HAP-1 (cell line): ENCODE measurements at regions not wholly inside any gene's neighbourhood (a gene's known extent, or its start where the extent isn't known, plus 50 kb on each side); places are given as distances from the start of the nearest gene placed in this dataset.
"Not testable (repeated sequence)": the region's sequence is repeated elsewhere in the genome, so short reads cannot be mapped to it uniquely, and the experiment has no call there.

Experiments
- DNase-seq, 2 experiments: peaks; one replicate each; pipeline ENCODE4 v3.0.0-alpha.2; 2016 to 2020; ENCODE audit warnings: low spot score in 2 of 2
- H3K27me3 ChIP-seq: fragments of 250-450 bp; sonication (Bioruptor Pico); 2 replicates; pipeline ENCODE4 v1.5.1; 2020; ENCODE audit warnings: low read depth, mild to moderate bottlenecking, moderate library complexity
- H3K36me3 ChIP-seq: fragments of 250-450 bp; sonication (Bioruptor Pico); replicated peaks from 2 replicates; pipeline ENCODE4 v1.5.1; 2020; ENCODE audit warnings: mild to moderate bottlenecking
- H3K4me1 ChIP-seq: fragments of 250-450 bp; sonication (Bioruptor Pico); 2 replicates; pipeline ENCODE4 v1.5.1; 2020; ENCODE audit warnings: mild to moderate bottlenecking
- H3K4me3 ChIP-seq: fragments of 250-450 bp; sonication (Bioruptor Pico); 2 replicates; pipeline ENCODE4 v1.5.1; 2020; ENCODE audit warnings: mild to moderate bottlenecking, moderate library complexity
- H3K9me3 ChIP-seq: fragments of 250-450 bp; sonication (Bioruptor Pico); 2 replicates; pipeline ENCODE4 v1.5.1; 2020; ENCODE audit warnings: mild to moderate bottlenecking, moderate library complexity
- in situ Hi-C: fragments of 300-500 bp; cut with MboI; formaldehyde crosslinking; loops from 3 replicates; pipeline ENCODE4 v1.14.3; 2020; ENCODE audit warnings: low sequenced_read_pairs, inconsistent platforms, mixed read lengths

DNA sequence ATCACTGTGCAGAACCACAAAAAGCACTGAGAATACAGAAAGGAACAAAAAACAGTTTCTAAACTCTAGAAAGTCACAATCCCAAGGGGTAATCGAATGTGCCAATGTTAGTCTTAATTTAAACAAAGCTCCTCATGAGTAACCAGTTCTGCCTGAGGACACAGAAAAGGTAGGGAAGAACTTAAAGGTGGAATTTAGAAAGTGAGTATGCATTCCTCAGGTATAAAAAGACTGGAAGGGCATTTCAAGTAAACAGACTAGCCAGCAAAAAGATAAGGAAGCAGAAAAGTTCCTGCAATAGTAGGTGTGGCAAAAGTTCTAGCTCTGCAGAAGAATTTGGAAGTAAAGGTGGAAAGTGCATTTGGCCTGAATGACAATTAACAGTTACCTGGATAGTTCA is 84.6 kb upstream of the DLX6 start:
- no peaks in the 10 kb centered on the region for H3K36me3 ChIP-seq
- in situ Hi-C loops, result no loop called here
- H3K27me3 ChIP-seq, result no peaks in the 10 kb centered on the region
- H3K4me1 ChIP-seq, result peaks cover 22% of the 10 kb centered on the region
- no peaks in the 10 kb centered on the region for H3K9me3 ChIP-seq
- no peak overlapping the region for H3K4me3 ChIP-seq
- DNase-seq, result no peak

DNA sequence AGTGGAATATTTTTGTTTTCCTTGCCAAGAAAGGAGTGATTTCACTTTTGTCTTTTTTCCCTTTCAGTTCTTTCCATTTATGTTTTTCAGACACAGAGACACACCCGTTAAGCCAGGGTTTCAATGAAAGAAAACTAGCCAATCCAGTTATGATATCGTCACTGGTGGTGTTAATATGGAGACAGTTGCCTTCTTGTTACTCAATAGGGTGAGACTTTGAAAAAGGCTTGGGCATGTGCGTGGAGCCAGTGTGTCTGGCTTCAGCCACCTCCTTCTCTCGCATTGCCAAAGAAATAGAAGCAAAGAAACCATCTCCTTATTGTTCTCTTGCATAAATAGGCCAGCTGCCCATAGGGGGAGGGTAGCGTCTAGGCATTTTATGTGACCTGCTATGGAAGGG is 84.1 kb upstream of the DLX6 start:
- DNase-seq, result peak; percentile 72 to 88
- no peaks in the 10 kb centered on the region for H3K9me3 ChIP-seq
- in situ Hi-C loops, result no loop called here

DNA sequence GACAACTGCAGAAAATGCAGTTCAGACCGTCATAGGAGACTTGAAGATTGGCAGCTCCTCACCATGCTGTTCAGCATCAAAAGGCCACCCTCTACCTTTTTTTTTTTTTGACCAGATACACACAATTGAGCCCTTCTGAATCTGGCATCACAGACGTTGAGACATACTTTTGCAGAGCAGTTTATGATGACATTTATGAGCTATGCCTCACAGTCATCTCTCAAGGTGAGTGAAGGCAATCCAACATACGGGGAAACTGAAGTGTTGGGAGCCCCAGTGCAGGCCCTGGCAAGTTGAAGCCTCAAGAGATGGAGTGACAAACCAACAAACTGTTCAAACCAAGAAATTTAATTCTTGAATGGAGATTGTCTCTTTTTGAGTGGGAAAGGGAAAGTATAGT is 83.6 kb upstream of the DLX6 start:
- no peaks in the 10 kb centered on the region for H3K36me3 ChIP-seq
- no peaks in the 10 kb centered on the region for H3K27me3 ChIP-seq
- in situ Hi-C loops, result no loop called here
- peaks cover 22% of the 10 kb centered on the region for H3K4me1 ChIP-seq
- H3K9me3 ChIP-seq, result no peaks in the 10 kb centered on the region
- H3K4me3 ChIP-seq, result no peak overlapping the region
- no peak for DNase-seq

More for the DNA sequence above, 84.1 kb upstream of the DLX6 start:
- Histone ChIP-seq H3K4me1 (peaks cover 22% of the 10 kb centered on the region), H3K27me3 (no peaks in the 10 kb centered on the region), H3K36me3 (no peaks in the 10 kb centered on the region), H3K4me3 (no peak overlapping the region)

DNA sequence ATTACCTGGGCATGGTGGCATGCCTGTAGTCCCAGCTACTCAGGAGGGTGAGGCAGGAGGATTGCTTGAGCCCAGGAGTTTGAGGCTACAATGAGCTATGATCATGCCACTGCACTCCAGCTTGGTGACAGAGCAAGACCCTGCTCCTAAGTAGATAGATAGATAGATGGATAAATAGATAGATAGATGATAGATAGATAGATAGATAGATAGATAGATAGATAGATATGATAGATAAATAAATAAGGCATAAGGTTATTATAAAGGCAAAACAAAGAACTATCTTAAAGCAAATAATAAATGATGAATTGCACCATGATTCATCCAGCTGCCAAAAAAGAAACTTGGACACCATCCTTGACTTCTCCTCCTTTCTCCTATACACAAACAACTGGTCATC is 82.0 kb upstream of the DLX6 start:
- in situ Hi-C loops, H3K36me3 ChIP-seq, H3K9me3 ChIP-seq: not testable (repeated sequence)

DNA sequence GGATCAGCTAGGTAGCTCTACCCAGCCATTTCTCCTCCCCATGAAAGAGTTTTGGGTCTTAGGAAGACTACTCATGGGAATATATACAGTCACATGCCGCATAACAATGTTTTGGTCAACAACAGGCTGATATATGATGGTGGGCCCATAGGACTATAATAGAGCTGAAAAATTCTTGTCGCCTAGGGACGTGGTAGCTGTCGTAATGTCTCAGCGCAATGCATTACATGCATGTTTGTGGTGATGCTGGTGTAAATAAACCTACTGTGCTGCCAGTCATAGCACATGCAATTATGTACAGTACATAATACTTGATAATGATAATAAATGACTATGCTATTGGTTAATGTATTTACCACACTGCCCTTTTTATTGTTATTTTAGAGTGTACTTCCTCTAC is 78.2 kb upstream of the DLX6 start:
- in situ Hi-C loops, result no loop called here
- peaks cover 4% of the 10 kb centered on the region for H3K4me1 ChIP-seq
- DNase-seq, result no peak
- H3K9me3 ChIP-seq, result no peaks in the 10 kb centered on the region
- H3K4me3 ChIP-seq, result no peak overlapping the region
- no peaks in the 10 kb centered on the region for H3K27me3 ChIP-seq
- no peaks in the 10 kb centered on the region for H3K36me3 ChIP-seq

More for the DNA sequence above, 82.0 kb upstream of the DLX6 start:
- not testable (repeated sequence) for H3K27me3 ChIP-seq, H3K4me3 ChIP-seq, DNase-seq
- peaks cover 22% of the 10 kb centered on the region for H3K4me1 ChIP-seq

DNA sequence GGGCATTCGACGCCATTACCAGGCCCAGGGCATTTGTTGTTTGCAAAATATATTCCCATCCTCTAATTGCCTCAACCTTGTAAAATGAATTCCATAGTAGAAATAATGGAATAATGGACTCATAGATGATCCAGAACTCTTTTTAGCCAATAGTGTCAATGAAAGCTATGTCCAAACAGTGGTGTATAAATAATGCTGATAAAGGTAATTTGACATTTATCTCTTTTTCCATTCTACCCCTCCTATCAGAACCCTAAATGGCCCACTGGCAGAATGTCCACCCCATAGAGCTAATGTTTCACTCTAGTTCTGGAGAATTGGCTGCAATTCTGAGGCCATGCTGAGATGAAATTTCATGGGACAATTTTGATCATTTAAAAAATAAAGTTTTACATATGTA is 76.4 kb upstream of the DLX6 start:
- Histone ChIP-seq H3K27me3 (no peaks in the 10 kb centered on the region), H3K4me1 (no peaks in the 10 kb centered on the region), H3K4me3 (no peak overlapping the region), H3K9me3 (no peaks in the 10 kb centered on the region), H3K36me3 (no peaks in the 10 kb centered on the region)
- DNase-seq, result no peak
- in situ Hi-C loops, result no loop called here

DNA sequence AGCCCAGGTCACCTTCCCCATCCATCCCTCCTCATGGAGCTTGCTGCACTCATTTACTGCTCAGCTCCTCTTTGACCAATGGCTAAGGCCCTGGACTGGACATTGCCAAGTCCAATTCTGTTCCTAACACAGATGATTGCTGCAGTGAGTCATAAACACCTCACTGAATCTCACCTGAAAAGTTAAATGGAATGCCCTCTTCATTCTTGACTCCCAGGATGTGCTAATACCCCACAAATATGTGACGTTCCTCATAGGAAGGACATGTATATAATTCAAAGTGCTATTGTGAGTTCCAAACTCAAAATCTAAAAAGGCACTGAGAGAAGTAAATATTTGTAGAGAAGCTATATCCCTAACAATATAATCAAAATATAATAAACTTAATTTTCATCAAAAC is 73.5 kb upstream of the DLX6 start:
- Histone ChIP-seq H3K4me1 (no peaks in the 10 kb centered on the region; the same call in 1 of the 2 replicates), H3K36me3 (no peaks in the 10 kb centered on the region), H3K27me3 (no peaks in the 10 kb centered on the region), H3K4me3 (no peak overlapping the region), H3K9me3 (no peaks in the 10 kb centered on the region)
- DNase-seq, result no peak
- in situ Hi-C loops, result no loop called here

DNA sequence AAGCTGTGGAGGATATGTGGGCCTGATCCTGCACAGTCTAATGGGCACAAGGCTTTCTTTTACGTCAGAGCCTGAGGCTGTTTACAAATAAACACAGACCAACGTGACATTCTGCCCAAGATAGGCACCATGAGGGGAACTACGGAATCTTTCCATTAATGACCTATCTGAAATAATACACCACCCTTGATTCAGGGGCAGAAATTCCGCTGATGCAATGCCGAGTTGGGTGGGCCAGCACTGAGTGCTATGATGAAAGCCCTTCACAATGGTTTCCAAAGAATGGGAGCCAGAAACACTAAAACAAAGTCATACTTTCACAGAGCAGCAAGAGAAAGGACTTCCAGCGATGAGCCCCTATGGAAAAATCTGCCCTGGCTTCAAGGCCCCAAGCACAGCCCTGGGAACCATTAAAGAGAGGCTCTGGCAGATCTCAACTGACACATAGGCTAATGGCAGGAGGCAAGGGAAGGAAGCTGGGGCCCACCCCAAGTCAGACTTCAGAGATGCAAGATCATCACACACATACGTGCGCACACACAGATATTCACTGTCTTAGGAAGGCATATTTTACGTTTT is 72.2 kb upstream of the DLX6 start:
- in situ Hi-C loops, result no loop called here
- H3K4me3 ChIP-seq, result no peak overlapping the region
- H3K4me1 ChIP-seq, result no peaks in the 10 kb centered on the region; the same call in 1 of the 2 replicates

DNA sequence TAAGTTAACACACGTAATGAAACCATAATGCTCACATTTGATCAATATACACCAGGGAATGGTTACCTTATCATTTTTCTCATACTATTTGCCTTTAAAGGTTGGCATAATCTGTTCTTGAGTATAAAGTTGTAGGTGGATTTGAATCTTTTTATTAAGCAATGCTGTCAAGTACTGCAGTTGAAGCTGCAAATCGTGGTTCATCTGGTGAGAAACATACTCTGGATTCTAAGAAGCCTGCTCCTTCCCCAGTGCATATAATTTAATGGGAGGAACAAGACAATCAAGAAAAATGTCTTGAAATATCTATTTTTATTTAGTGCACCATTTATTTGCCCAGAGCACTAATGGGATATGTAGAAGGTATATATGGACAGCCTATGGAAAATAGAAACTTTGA is 68.7 kb upstream of the DLX6 start:
- no peak for DNase-seq
- no peaks in the 10 kb centered on the region; the same call in 1 of the 2 replicates for H3K4me1 ChIP-seq
- in situ Hi-C loops, result no loop called here
- H3K27me3 ChIP-seq, result no peaks in the 10 kb centered on the region
- no peaks in the 10 kb centered on the region for H3K9me3 ChIP-seq
- no peaks in the 10 kb centered on the region for H3K36me3 ChIP-seq
- no peak overlapping the region for H3K4me3 ChIP-seq

More for the DNA sequence above, 72.2 kb upstream of the DLX6 start:
- Histone ChIP-seq H3K36me3 (no peaks in the 10 kb centered on the region), H3K27me3 (no peaks in the 10 kb centered on the region), H3K9me3 (no peaks in the 10 kb centered on the region)
- no peak for DNase-seq

DNA sequence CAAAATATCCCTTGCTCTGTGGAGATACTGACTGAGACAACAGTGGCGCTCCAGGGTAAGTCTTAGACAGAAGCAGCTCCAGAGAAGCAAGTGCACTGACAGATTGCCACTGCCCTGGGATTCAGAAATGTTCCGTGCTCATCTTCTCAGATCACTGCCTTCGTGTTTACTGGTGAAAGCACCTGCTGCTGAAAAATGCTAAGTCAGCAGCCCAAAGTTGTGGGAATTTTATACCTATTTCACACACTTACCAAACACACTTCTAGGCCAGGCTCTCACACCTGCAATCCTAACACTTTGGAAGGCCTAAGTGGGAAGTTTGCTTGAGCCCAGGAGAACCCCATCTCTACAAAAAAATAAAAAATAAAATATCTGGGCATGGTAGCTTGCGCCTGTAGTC is 63.2 kb upstream of the DLX6 start:
- no peaks in the 10 kb centered on the region for H3K36me3 ChIP-seq

DNA sequence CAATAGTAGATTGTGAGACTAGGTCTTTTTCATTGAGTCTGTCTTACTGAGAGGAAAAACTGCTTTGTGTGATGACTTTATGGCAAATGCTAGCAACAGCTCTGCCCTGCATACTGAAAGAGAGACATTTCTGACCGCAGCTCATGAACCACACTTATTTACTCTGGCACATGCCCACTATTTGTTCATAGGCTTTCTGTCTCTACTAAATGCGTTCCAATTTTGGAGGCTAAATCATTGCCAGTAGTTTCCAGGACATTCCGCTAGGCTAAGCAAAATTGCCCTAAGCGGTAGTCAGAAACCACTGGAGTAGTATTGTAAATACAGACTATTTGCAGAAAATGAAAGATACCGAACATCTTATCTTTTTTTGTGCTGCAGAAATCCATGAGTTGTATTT is 55.6 kb upstream of the DLX6 start:
- Histone ChIP-seq H3K27me3 (no peaks in the 10 kb centered on the region), H3K36me3 (no peaks in the 10 kb centered on the region), H3K9me3 (no peaks in the 10 kb centered on the region), H3K4me3 (no peak overlapping the region), H3K4me1 (no peaks in the 10 kb centered on the region)
- no peak for DNase-seq
- in situ Hi-C loops, result no loop called here

More for the DNA sequence above, 63.2 kb upstream of the DLX6 start:
- in situ Hi-C loops, result no loop called here
- Histone ChIP-seq H3K9me3 (no peaks in the 10 kb centered on the region), H3K4me1 (no peaks in the 10 kb centered on the region), H3K27me3 (no peaks in the 10 kb centered on the region), H3K4me3 (no peak overlapping the region)
- DNase-seq, result no peak

DNA sequence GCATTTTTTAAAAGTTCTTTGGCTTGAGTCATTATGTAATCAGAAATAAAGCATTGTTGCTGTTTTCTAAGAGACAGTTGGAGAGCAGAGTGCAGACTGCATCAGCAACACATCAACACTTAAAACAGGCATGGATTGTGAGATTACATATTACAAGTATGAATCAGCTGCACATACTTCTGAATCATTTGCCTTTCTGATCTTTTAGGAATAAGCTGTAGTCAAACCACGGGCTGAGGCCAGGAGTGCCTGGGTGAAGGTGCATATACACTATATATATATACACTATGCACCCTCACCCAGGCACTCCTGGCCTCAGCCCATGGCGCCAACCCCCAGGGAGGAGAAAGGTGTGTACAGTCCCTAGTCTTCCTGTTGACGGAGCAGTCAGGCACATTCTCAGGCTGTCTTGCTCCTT is 52.4 kb upstream of the DLX6 start:
- in situ Hi-C loops, result no loop called here
- no peak overlapping the region for H3K4me3 ChIP-seq
- DNase-seq, result no peak
- H3K4me1 ChIP-seq, result no peaks in the 10 kb centered on the region
- H3K27me3 ChIP-seq, result no peaks in the 10 kb centered on the region
- no peaks in the 10 kb centered on the region for H3K36me3 ChIP-seq
- no peaks in the 10 kb centered on the region for H3K9me3 ChIP-seq

DNA sequence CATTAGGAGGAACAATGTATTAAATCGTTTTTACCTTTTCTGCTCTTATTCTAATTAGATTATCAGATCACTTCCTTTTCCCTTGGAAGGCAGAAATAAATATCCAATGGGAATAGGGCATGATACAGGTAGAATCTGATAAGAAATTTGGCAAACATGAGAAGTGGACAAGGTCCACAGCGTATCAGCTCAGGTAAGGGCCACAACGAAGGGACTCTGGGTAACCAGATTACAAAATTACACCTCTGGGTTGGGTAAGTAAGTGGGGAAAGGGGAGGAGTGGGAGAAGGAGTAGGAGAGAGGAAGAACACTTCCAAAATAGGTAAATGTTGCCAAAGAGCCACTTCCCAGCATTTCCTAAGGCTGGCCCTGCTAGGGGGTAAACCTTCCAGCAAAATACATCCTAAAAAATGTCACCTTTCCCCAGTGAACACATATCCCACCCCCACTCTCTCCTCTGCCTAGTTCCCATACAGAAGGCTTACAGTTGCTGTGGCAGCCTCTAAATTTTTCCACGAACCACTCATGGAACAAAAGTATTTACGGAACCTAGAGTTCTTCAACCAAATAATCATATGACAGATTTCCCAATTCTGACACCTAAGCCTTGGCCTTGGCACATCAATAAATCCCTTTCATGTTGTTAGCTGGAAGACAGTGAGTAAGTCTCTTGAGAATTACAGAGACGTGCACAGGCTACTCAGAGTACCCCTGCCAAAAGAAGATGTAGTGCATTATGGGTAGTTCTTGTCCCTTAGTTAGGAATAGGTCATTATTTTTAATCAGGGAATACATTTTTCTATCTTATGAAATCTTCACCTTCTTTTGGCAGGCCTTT is 51.5 kb upstream of the DLX6 start:
- in situ Hi-C loops, result no loop called here

More for the DNA sequence above, 51.5 kb upstream of the DLX6 start:
- no peaks in the 10 kb centered on the region for H3K27me3 ChIP-seq
- DNase-seq, result no peak
- H3K9me3 ChIP-seq, result no peaks in the 10 kb centered on the region
- no peak overlapping the region for H3K4me3 ChIP-seq
- H3K4me1 ChIP-seq, result no peaks in the 10 kb centered on the region
- no peaks in the 10 kb centered on the region for H3K36me3 ChIP-seq
